ENCODE measurements at regions not wholly inside any gene's neighbourhood (a gene's known extent, or its start where the extent isn't known, plus 50 kb on each side); places are given as distances from the start of the nearest gene placed in this dataset.

DNA sequence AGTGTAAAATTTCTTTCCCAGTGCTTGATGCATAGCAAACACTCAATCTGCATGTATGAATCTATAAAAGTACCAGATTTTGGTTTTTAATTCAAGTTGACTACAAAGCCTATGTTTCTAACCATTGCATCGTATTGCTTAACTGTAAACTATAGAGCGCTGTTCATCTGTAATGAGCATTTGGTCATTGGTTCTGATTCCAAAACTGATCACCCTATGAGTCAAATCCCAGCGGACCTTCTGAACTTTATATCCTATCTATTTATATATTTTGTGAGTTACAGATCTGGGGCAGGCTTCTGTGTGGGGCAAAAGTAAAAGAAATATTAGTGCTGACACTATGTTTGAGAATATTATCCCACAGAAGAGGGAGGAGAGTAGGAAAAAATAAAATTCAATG is 305.7 kb upstream of the TNC start:
- TF ChIP-seq KLF13 (CRISPR knock-in tag; IDR thresholded peaks at IDR 0.05) (no peak), ZKSCAN8 (CRISPR knock-in tag; IDR thresholded peaks at IDR 0.05; ENCODE audit: borderline replicate concordance) (no peak), MAFF (IDR thresholded peaks at IDR 0.05; ENCODE audit: low read depth, low read length) (no peak), ZNF383 (CRISPR knock-in tag; IDR thresholded peaks at IDR 0.05; ENCODE audit: borderline replicate concordance) (no peak), ZNF792 (CRISPR knock-in tag; IDR thresholded peaks at IDR 0.05) (no peak), ZNF775 (CRISPR knock-in tag; IDR thresholded peaks at IDR 0.05; ENCODE audit: borderline replicate concordance) (no peak), EZH2 (conservative IDR thresholded peaks at IDR 0.05; ENCODE audit: low read depth, low read length) (no peak)
- TF ChIP-seq, protein P1, sequence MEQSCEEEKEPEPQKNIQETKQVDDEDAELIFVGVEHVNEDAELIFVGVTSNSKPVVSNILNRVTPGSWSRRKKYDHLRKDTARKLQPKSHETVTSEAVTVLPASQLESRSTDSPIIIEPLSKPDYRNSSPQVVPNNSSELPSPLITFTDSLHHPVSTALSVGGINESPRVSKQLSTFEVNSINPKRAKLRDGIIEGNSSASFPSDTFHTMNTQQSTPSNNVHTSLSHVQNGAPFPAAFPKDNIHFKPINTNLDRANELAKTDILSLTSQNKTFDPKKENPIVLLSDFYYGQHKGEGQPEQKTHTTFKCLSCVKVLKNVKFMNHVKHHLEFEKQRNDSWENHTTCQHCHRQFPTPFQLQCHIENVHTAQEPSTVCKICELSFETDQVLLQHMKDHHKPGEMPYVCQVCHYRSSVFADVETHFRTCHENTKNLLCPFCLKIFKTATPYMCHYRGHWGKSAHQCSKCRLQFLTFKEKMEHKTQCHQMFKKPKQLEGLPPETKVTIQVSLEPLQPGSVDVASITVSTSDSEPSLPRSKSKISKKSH (CRISPR knock-in tag; IDR thresholded peaks at IDR 0.05; ENCODE audit: borderline replicate concordance): no peak
- TF ChIP-seq, protein P2, sequence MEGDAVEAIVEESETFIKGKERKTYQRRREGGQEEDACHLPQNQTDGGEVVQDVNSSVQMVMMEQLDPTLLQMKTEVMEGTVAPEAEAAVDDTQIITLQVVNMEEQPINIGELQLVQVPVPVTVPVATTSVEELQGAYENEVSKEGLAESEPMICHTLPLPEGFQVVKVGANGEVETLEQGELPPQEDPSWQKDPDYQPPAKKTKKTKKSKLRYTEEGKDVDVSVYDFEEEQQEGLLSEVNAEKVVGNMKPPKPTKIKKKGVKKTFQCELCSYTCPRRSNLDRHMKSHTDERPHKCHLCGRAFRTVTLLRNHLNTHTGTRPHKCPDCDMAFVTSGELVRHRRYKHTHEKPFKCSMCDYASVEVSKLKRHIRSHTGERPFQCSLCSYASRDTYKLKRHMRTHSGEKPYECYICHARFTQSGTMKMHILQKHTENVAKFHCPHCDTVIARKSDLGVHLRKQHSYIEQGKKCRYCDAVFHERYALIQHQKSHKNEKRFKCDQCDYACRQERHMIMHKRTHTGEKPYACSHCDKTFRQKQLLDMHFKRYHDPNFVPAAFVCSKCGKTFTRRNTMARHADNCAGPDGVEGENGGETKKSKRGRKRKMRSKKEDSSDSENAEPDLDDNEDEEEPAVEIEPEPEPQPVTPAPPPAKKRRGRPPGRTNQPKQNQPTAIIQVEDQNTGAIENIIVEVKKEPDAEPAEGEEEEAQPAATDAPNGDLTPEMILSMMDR (CRISPR knock-in tag; IDR thresholded peaks at IDR 0.05): no peak
- TF ChIP-seq, protein P3, sequence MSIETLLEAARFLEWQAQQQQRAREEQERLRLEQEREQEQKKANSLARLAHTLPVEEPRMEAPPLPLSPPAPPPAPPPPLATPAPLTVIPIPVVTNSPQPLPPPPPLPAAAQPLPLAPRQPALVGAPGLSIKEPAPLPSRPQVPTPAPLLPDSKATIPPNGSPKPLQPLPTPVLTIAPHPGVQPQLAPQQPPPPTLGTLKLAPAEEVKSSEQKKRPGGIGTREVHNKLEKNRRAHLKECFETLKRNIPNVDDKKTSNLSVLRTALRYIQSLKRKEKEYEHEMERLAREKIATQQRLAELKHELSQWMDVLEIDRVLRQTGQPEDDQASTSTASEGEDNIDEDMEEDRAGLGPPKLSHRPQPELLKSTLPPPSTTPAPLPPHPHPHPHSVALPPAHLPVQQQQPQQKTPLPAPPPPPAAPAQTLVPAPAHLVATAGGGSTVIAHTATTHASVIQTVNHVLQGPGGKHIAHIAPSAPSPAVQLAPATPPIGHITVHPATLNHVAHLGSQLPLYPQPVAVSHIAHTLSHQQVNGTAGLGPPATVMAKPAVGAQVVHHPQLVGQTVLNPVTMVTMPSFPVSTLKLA (IDR thresholded peaks at IDR 0.05): no peak
- TF ChIP-seq, protein P4, sequence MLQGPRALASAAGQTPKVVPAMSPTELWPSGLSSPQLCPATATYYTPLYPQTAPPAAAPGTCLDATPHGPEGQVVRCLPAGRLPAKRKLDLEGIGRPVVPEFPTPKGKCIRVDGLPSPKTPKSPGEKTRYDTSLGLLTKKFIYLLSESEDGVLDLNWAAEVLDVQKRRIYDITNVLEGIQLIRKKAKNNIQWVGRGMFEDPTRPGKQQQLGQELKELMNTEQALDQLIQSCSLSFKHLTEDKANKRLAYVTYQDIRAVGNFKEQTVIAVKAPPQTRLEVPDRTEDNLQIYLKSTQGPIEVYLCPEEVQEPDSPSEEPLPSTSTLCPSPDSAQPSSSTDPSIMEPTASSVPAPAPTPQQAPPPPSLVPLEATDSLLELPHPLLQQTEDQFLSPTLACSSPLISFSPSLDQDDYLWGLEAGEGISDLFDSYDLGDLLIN (CRISPR knock-in tag; IDR thresholded peaks at IDR 0.05; ENCODE audit: borderline replicate concordance): no peak
